IPS DF 6.9 (cell line): ENCODE measurements at regions not wholly inside any gene's neighbourhood (a gene's known extent, or its start where the extent isn't known, plus 50 kb on each side); places are given as distances from the start of the nearest gene placed in this dataset.
"Not testable (repeated sequence)": the region's sequence is repeated elsewhere in the genome, so short reads cannot be mapped to it uniquely, and the experiment has no call there.

Experiments
- DNase-seq: peaks from one replicate; pipeline ENCODE4 v3.0.0-alpha.2; 2013; ENCODE audit warnings: low read depth, low spot score
- H3K27ac ChIP-seq: one replicate; pipeline ENCODE4 v1.5.1; 2013; ENCODE audit warnings: low read length, control low read depth
- H3K27me3 ChIP-seq: 2 replicates; pipeline ENCODE4 v1.6.1; 2013; ENCODE audit warnings: mild to moderate bottlenecking, low read length; ENCODE audit not compliant: control insufficient read depth, insufficient read depth
- H3K36me3 ChIP-seq: 2 replicates; pipeline ENCODE4 v1.6.1; 2013; ENCODE audit warnings: low read length; ENCODE audit not compliant: control insufficient read depth, insufficient read depth
- H3K4me1 ChIP-seq: 2 replicates; pipeline ENCODE4 v1.6.1; 2013; ENCODE audit warnings: low read length; ENCODE audit not compliant: control insufficient read depth, insufficient read depth
- H3K4me3 ChIP-seq: 2 replicates; pipeline ENCODE4 v1.5.1; 2013; ENCODE audit warnings: mild to moderate bottlenecking, low read length
- H3K9me3 ChIP-seq: 2 replicates; pipeline ENCODE4 v1.6.1; 2013; ENCODE audit warnings: low read length, inconsistent platforms; ENCODE audit not compliant: control insufficient read depth, insufficient read depth
- WGBS: extraction: QIAGEN DNeasy Blood & Tissue Kit; methylation state at CpG from one replicate; pipeline ENCODE4 v1.1.7; 2013; ENCODE audit warnings: mixed read lengths, missing lambda C conversion rate; ENCODE audit not compliant: insufficient read length, insufficient coverage; 5-methylcytosine and 5-hydroxymethylcytosine counted together

DNA sequence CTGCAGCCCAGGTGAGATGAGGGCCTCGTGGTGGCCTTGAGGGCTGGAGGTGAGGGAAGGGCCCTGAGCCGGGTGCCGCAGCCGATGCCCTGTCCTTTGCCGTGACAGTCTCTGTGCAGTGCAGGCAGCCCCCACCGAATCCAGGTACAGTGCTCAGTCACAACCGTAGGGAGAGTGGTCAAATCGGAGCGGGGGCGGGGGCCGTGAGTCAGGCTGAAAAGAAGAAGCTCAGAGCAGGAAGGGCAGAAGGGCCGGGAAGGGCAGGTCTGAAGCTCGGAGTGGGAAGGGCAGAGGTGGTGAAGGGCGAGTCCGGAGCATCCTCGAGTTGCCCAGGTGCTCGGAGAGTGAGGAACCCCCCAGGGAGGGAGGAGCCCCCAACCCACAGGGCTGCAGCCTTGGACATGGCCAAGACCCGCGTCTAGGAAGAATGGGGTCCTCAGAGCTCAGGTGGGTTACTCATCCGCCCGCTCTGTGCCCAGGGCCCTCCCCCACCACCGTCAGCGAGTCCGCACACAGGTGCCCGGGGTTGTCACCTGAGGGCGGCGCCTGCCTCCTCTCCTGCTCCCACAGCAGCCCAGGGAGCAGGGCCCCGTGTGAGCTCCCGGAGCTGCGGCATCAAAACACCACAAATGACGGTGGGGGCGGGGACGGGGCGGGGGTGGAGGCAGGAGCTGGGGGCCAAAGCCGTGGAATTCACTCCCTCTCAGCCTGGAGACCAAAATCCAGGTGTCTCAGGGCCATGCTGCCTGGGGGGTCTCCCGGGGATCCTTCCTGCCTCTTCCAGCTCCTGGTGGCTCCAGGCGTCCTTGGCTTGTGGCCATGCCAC lies 179.7 kb upstream of the ZNF469 start:
- WGBS = no CpG with 5 or more reads among the region's 37 CpGs
- not testable (repeated sequence) for DNase-seq, H3K36me3 ChIP-seq, H3K9me3 ChIP-seq, H3K27me3 ChIP-seq, H3K4me3 ChIP-seq, H3K4me1 ChIP-seq, H3K27ac ChIP-seq

DNA sequence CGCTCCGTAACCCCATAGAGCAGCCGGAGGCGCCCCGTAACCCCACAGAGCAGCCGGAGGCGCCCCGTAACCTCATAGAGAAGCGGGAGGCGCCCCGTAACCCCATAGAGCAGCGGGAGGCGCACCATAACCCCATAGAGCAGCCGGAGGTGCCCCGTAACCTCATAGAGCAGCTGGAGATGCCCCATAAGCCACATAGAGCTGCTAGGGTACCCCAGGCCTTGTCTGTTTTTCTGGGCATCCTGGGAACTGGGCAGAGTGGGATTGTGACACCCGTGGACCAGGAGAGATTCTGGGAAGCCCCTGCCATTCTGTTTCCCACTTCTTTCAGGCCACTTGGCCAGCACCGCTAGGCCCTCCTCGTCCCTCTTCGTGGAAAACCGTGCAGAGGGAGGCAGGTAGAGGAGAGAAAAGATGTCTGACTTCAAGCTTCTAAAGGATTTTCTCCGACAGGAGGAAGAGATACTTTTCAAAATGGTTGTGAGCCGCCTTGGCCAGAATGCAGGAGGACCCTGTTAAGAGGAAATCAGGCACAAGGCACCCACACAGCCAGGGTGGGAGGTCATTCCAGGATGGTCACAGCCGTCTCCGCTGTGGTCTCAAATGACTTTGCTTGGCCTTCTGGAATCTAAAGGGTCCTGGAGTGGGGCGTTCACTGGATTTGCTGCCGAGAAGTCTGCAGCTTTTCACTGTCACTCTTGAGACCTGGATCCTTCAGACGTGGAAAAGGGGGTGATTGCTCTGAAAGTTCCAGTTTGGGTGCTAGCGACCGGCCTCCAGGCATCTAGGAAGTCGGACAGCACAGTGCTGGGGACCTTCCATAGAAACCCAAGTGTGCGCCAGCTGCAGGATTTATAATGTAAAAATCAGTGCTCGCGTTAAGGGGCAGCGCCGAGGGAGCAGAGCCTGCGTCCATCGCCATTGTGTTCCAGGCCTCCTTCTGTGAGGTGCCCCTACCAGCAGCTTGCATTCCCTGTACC lies 178.3 kb upstream of the ZNF469 start:
- no CpG with 5 or more reads among the region's 37 CpGs for WGBS
- not testable (repeated sequence) for H3K9me3 ChIP-seq, H3K4me3 ChIP-seq, H3K36me3 ChIP-seq, H3K4me1 ChIP-seq, H3K27me3 ChIP-seq, DNase-seq, H3K27ac ChIP-seq

DNA sequence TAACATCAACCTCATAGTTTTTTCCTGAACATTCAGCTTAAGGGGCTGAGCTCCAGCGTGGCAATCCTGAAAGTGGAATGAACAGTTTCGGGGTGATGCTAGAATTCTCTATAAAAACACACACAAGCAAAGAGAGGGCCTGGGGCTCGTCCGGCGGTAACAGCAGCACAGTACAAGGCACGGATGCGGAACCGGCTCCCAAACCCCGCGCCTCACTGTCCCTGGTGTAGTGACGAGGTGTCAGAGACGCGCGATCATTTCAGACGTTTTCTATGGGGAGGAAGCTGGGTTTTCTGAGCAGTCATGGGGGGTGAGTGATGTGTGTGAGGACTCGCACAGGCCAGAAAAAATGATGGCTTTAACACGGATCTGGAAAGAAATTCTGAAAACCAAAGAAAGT lies 177.3 kb upstream of the ZNF469 start:
- not testable (repeated sequence) for H3K4me1 ChIP-seq, H3K36me3 ChIP-seq, H3K27ac ChIP-seq, H3K4me3 ChIP-seq, H3K27me3 ChIP-seq, DNase-seq, H3K9me3 ChIP-seq
- WGBS = no CpG with 5 or more reads among the region's 17 CpGs

DNA sequence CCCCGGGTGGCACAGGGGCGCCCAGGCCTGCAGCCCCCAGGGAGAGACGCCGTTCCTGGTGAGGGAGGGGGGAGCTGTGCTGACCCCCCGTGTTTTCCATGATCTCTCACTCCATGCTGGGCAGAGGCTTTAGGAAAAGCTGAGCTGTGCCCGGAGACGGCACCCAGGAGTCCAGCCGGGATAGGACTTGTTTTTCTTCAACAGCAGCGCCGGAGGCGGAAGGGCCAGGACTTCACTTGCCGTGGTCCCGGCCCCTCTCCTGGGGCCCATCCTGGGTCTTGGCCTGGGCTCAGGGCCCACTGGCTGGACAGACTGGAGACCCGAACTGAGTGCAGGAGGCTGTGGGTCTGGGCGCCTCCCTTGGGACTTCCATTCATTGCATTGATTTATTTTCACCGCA lies 176.8 kb upstream of the ZNF469 start:
- not testable (repeated sequence) for H3K27me3 ChIP-seq, H3K27ac ChIP-seq, H3K4me3 ChIP-seq, H3K4me1 ChIP-seq, H3K9me3 ChIP-seq, DNase-seq, H3K36me3 ChIP-seq
- WGBS = no CpG with 5 or more reads among the region's 16 CpGs

DNA sequence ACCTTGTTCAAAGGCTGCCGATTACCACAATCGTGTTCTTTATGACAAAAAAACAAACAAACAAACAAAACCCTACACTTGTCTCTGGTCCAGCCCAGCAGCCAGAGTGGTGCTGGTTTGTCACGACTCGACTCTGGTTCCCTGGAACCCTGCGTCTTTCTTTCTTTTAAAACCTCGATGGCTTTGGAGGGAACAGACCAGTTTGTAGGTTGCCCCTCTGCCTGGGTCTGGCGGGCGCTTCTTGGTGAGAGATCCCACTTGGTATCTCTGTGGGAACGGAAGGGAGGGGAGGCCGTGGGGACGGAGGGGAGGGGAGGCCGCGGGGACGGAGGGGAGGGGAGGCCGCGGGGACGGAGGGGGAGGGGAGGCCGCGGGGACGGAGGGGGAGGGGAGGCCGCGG lies 176.2 kb upstream of the ZNF469 start:
- not testable (repeated sequence) for H3K27me3 ChIP-seq, H3K9me3 ChIP-seq, H3K4me3 ChIP-seq, H3K27ac ChIP-seq, H3K4me1 ChIP-seq, H3K36me3 ChIP-seq, DNase-seq
- no CpG with 5 or more reads among the region's 22 CpGs for WGBS

DNA sequence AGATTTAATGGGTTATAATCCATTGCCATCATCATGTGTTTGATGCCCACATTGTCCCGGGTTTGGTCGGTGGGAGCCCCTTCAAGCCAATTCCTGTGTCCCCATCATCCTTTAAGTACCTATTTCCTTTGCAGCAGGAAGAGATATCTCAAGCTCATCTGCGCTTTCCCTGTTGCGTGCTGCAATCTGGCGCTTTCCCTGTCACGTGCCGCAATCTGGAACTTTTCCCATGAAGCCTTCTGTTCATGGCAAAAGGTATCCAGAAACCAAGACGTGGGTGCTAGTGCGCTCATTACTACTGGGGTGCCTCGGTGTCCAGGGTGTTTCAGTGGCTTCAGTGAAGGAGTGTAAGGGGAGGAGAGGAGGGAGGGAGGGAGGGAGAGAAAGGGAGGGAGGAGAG lies 174.6 kb upstream of the ZNF469 start:
- no peaks in the 10 kb centered on the region for H3K9me3 ChIP-seq
- DNase-seq = no peak
- WGBS = no CpG with 5 or more reads among the region's 10 CpGs

DNA sequence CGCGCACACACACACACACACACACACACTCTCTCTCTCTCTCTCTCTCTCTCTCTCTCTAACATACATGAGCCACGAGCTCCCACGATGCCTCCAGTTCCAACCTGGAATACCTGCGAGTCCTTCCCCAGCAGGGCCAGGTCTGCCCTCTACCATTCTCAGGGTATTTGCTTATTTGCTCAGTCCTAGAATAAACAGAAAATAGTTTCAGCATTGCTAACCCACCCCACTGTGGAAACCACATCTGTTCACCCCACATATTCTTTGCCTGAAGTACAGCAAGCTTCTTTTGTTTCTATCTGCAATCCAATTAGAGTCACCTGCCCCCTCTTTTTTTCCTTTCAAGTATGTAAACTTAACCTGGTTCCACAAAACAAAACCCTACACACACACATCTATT lies 174.0 kb upstream of the ZNF469 start:
- not testable (repeated sequence) for H3K27ac ChIP-seq, H3K9me3 ChIP-seq, H3K4me3 ChIP-seq, DNase-seq, H3K36me3 ChIP-seq, H3K27me3 ChIP-seq, H3K4me1 ChIP-seq
- no CpG with 5 or more reads among the region's 5 CpGs for WGBS

More for the DNA sequence above, 174.6 kb upstream of the ZNF469 start:
- Histone ChIP-seq H3K36me3 (no peaks in the 10 kb centered on the region), H3K27ac (no peak overlapping the region), H3K4me1 (no peaks in the 10 kb centered on the region), H3K4me3 (no peak overlapping the region), H3K27me3 (no peaks in the 10 kb centered on the region)

DNA sequence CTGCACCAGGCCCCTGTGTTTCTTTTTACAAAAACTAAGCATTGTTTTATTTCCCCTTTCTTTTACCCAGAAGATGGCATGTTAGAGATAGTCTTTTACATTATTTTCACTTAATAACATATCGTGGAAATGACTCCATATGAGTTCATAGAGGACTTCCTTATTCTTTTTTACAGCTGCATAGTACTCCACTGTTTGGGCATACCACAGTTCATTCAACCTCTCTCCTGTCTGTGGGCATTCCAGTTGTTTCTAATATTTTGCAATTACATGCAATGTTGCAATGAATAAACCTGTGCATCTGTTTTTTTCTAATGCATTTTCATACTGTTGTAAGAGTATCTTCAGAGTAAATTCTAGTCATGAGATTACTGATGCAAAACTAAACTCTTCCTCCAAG lies 173.2 kb upstream of the ZNF469 start:
- H3K27ac ChIP-seq, H3K4me3 ChIP-seq, H3K36me3 ChIP-seq, H3K4me1 ChIP-seq, H3K27me3 ChIP-seq, H3K9me3 ChIP-seq, DNase-seq: not testable (repeated sequence)
- WGBS = no CpG with 5 or more reads among the region's 1 CpG

DNA sequence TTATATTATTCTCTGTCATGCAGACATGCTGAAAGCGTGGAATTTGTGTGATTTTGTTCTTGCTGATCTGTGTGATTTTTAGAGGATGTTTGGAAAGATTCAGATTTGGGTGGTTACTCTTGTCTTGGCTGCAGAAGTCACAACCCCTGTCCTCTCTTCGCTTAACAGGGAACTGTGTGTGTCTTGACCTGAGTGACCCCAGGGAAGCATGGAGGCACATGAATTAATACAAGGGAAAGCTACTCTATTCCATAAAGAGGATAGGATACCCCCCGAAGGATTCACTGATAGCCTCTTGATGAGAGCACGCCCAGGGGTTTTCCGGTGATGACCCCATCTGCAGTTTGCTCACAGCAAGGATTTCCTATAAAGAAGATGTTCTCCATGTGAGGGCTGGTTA lies 168.8 kb upstream of the ZNF469 start:
- WGBS = no CpG with 5 or more reads among the region's 5 CpGs
- not testable (repeated sequence) for H3K4me3 ChIP-seq

DNA sequence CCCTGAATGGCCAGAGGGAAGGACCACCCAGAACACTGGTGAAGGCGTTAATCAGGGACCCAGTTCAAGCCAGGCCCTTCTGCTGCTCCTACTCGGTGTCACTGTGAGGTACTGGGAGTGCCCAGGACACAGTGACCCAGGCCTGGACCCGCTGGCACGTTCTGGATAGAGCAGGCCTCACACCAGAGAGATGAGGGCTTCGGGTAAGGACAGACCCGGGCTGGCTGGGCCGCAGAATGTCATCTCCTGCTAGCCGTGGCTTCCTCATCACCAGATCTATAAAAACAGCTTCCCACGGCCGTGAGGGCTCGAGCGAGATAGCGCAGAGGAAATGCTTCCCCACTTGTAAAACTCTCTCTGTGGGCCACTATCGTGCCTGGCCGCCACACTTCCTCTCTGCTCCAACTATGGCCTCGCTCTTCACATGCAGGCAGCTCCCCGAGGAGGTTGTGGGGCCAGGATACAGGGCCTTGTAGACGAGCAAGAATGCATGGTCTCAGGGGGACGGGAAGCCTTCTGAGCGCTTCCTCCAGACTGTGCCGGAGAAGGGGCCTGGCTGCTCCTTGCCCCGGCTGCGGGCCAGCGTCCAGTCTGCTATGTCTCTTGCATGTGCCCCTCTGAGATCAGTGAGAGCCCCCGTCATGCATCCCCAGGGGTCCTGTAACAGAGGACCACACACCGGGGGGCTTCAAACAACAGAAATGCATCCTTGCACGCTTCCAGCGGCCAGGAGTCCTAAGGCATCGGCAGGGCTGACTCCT lies 161.6 kb upstream of the ZNF469 start:
- not testable (repeated sequence) for H3K27ac ChIP-seq, H3K9me3 ChIP-seq, H3K4me1 ChIP-seq, H3K4me3 ChIP-seq, DNase-seq, H3K36me3 ChIP-seq, H3K27me3 ChIP-seq
- WGBS = no CpG with 5 or more reads among the region's 29 CpGs

More for the DNA sequence above, 168.8 kb upstream of the ZNF469 start:
- DNase-seq, H3K9me3 ChIP-seq, H3K4me1 ChIP-seq, H3K27me3 ChIP-seq, H3K27ac ChIP-seq, H3K36me3 ChIP-seq: not testable (repeated sequence)
